Glomerular visceral epithelial cell (primary cell): ENCODE measurements at regions not wholly inside any gene's neighbourhood (a gene's known extent, or its start where the extent isn't known, plus 50 kb on each side); places are given as distances from the start of the nearest gene placed in this dataset.
"Not testable (repeated sequence)": the region's sequence is repeated elsewhere in the genome, so short reads cannot be mapped to it uniquely, and the experiment has no call there.

Experiments
- DNase-seq: peaks from one replicate; pipeline ENCODE4 v3.0.0-alpha.2; 2016; ENCODE audit errors: extremely low spot score

DNA sequence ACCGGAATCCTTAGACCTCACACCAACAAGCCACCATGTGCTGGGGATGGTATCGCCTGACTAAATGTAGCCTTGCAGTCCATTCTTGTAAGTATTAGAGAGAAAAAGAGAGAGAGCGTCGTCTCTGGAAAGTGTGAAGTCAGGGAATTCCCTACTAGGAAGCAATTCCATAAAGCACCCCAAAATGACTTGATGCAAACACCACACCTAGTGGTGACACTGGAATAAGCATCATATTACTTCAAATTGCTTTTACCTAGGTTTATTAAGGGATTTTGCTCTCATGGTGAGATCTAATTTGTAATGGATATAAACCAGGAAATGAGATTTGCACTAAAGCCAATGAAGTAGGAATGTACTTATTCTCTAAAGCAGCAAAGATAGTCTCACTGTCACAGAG is 111.4 kb upstream of the METTL9 start:
- not testable (repeated sequence) for DNase-seq

DNA sequence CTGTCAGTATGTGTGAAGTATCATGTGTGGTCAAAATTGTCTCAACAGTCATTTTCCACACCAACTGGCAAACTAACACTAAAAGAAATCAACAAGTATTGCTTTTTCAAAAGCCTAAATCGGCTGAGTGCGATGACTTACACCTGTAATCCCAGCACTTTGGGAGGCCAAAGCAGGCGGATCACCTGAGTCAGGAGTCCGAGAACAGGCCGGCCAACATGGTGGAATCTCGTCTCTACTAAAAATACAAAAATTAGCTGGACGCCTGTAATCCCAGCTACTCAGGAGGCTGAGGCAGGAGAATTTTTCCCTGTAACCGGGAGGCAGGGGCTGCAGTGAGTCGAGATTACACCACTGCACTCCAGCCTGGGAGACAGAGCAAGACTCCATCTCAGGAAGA is 100.3 kb upstream of the METTL9 start:
- not testable (repeated sequence) for DNase-seq

DNA sequence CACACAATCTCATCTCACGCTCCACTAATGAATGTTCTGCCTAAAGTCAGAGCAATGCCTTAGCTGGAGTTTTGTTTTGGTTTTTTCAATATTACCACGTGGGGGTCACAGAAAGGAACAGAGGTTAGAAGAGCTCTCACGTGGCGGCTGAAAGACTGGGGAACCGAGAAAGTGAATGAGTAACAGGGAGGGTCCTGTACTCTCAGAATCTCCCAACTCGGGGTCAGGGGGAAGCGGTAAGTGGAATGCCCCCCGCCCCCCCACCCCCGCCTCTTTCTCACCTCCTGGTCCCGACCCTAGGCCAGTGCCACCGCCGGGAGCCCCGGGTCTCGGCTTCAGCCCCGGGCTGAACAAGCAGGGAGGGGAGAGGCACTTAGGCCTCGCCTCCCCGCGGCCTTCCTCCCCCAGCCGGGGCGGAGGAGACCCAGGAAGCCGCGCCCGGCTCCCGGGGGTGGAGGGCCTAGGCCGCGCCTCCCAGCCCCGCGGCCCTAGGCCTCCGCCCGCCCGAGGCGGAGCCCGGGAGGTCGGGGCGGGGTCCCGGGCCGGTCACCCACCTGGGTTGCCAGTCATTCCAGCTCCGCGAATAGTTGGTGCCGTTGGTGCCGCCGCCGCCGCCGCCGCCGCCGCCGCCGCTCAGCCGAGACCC is 98.0 kb upstream of the METTL9 start:
- peak; percentile 79 for DNase-seq

DNA sequence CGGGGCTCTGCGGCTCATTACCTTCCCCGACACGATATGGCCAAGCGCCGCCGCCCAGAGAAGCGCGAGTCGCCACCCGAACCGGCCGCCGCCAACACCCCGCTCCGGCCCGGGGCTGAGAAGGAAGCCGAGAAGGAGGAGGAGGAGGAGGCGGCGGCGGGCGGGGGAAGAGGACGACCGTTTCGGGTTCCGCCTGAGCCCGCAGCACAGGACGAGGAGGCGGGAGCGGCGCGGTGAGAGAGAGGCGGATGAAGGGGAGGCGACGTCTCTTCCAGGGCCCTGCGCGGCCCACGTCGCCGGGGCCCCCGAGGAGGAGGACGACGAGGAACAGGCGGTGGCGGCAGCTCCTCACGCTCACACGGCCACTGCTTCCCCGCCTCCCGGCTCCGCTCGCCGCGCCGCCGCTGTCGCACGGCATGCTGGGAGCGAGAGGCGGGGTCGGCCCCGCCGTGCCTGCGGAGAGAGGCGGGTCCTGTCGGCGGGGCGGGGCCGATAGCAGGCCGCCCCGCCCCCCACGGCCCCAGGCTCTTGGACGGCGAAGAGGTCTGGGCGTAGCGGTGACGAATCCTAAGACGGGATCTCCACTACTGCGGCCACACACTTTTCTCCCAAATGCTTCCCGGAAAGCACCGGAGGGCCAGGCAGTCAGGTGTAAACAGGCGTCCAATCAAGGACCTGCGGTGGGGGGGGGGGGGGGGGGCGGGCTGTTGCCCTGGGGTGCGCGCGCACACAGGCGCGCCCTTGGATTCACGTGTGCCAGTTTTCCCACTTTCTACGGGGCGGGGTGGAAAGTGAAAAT is 97.3 kb upstream of the METTL9 start:
- DNase-seq, result peak; percentile 98

DNA sequence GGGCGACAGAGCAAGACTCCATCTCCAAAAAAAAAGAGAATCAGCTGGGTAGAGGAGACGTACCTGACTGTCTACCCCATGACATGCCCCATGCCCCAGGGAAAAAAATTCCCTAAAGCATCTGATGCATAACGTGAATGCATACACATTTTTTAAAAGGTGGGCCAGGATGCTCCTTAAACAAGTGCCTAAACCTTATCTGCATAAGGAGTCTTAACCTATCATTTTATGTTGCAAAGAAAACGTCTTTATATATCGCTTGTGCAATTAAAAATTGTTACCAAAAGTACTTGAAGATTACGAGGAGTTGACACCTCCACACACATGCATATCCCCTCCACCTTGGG is 95.8 kb upstream of the METTL9 start:
- DNase-seq, result peak; percentile 28

DNA sequence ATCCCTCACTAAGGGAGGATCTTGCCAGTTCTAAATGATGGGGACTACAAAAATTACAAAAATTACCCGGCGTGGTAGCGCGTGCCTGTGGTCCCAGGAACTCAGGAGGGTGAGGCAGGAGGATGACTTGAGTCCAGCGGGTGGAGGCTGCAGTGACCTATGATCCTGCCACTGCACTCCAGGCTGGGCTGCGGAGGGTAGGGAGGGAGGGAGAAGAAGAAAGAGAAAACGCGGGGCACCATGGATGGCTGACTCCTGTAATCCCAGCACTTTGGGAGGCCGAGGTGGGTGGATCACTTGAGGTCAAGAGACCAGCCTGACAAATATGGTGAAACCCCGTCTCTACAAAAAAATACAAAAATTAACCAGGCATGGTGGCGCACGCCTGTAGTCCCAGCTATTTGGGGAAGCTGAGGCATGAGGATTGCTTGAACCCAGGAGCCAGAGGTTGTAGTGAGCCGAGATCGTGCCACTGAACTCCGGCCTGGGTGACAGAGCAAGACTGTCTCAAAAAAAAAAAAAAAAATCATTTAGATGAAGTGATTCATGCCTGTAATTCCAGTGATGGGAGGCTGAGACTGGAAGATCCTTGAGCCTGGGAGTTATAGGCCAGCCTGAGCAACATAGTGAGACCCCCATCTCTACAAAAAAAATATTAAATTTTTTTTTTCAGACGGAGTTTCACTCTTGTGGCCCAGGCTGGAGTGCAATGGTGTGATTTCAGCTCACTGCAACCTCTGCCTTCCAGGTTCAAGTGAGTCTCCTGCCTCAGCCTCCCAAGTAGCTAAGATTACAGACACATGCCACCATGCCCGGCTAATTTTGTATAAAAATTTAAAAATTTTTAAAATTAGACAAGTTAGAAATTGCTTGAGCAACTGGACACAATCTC is 95.2 kb upstream of the METTL9 start:
- peak; percentile 67 for DNase-seq

DNA sequence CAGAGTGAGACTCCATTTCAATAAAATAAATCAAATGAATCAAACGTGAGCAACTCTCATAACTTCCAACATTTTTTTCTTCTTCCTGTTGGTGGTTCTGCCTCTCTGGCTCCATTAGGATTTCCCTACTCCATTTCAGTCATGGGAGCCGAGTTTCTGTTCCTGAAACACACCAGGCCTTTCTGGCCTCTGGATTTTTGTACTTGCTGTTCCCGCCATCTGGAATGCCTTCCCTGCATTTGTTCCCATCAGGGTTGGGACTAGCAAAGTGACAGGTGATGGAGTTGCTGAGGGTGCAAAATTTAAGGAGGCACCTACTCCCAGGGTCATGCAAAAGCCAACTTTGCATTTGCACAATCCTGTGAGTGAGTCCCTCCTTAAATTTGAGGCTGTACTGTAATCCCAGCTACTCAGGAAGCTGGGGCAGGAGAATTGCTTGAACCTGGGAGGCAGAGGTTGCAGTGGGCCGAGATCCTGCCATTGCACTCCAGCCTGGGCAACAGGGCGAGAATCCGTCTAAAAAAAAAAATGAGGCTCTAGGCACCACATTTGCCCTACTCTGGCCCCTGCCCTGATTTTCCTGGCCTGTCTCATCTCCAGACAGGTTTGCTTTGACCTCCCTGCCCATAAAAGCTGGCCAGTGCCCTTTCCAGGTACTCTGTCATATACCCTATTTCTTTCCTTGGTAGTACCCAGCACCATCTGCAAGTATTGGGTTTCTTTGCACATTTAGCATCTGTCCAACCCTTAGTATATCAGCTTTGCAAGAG is 93.4 kb upstream of the METTL9 start:
- DNase-seq, result not testable (repeated sequence)

DNA sequence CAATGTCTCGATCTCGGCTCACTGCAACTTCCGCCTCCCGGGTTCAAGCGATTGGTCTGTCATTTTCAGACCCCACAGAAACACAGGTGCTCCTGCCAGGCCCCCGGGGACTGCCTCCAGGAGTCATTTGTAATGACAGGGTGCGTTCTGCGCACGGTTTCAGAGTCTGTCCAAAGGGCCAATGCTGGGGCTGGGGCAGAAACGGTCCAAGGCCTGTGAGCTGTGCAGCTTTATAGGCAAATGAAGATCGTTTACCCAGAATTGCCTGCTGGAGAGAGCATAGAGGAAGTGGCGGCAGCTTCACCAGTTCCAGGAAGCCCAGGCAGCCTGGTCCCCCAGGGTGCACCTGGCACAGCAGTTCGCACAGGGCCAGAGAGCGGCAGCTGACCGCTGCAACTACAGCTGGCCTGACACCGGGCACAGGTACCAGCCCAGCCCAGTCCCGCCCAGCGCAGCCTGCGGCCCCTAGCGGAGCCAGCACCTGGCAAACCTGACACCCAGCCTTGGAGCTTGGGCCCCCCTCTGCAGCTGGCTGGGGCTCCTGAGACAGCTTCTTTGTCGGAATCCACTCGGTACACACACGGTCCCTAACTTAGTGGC is 92.4 kb upstream of the METTL9 start:
- DNase-seq, result not testable (repeated sequence)

DNA sequence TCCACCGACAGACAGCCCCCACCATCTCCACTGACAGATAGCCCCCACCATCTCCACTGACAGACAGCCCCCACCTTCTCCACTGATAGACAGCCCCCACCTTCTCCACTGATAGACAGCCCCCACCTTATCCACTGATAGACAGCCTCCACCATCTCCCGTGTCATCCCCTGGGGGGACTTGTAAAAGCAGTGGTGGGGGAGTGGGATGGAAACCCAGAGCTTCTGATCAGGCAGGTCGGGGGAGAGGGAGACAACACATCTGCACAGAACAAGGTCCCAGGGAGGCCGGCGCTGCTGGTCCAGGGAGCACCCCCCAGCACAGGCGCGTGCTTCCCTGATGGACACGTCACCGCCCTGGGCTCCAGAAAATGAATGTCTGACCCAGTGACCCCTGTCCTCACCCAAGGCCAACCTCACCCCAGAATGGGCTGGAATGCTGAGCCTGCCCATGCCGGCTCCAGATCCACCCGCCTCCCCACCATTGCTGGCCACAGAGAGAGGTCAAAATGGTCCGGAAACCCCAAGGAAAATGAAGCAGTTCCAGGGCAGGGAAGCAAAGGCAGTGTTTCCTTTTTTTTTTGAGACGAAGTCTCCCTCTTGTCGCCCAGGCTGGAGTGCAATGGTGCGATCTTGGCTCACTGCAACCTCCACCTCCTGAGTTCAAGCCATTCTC is 91.6 kb upstream of the METTL9 start:
- DNase-seq, result peak; percentile 74

DNA sequence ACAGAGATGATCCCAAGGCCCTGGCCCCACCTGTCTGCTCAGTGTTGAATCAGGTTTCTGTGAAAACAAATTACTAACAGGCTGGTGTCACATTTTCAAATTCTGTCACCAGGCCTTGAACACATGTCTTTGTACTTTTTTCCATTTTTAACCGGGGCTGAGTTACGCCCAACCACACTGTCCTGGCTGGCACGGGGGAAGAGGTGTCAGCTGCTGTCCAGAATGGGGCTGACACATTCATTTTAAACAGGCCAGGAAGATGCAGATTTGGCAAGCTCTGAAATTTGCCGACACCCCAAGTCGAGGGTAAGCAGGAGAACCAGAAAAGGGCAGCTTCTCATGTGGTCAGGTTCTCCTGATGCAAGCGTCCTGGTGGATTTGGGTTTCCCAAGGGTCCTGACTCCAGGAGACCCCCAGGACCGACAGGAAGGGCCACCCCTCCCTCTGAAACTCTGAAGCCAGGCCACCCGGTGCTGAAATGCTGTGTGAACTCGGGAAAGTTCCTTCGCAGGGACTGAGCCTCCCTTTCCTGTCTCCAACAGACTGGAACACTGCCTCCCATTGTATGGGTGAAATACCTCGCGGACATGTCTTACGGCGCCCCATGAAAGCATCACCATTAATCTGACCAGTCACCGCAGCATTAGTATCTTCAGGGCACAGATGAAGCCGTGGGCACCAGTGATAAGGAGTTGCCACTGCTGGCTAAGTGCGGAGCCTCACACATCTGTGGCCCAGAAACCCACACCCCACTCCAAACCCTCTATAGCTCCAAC is 90.5 kb upstream of the METTL9 start:
- DNase-seq, result not testable (repeated sequence)

DNA sequence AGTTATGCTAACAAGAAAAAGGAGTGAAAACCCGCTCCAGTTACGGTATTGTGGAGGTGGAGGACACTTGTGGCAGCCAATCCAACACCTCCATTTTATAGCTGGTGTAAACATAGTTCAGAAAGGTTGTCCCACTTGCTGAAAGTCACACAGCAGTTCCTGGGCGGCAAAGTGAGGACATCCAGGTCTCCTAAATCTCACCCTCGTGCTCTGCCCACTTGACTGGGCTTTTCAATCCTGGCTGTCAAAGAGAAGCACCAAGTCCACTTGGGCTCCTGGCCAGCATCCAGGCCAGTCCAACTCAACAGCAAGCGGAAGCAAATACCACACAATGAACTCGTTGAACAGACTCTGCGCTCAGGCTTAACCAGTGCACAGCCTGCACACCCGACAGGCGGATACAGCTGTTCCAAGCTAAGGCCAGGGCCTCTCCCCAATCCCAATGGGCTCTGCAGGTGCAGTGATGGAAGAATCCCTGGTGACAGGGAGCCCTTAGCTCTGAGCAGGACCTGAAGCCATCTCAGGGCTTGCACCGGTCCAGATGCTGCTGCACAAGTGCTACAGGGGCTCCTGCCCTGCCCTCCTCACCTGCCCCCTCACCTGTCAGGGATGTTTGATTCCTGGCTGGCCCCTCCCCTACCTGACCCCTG is 89.8 kb upstream of the METTL9 start:
- not testable (repeated sequence) for DNase-seq

DNA sequence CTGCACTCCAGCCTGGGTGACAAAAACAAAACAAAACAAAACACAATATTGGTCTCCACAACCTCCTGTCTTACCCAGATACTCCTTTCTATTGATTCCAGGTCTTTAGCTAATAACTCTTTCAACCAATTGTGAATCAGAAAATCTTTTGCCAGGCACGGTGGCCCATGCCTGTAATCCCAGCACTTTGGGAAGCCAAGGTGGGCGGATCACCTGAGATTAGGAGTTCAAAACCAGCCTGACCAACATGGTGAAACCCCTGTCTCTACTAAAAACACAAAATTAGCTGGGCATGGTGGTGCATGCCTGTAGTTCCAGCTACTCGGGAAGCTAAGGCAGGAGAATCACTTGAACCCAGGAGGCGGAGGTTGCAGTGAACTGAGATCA is 88.5 kb upstream of the METTL9 start:
- DNase-seq, result not testable (repeated sequence)

DNA sequence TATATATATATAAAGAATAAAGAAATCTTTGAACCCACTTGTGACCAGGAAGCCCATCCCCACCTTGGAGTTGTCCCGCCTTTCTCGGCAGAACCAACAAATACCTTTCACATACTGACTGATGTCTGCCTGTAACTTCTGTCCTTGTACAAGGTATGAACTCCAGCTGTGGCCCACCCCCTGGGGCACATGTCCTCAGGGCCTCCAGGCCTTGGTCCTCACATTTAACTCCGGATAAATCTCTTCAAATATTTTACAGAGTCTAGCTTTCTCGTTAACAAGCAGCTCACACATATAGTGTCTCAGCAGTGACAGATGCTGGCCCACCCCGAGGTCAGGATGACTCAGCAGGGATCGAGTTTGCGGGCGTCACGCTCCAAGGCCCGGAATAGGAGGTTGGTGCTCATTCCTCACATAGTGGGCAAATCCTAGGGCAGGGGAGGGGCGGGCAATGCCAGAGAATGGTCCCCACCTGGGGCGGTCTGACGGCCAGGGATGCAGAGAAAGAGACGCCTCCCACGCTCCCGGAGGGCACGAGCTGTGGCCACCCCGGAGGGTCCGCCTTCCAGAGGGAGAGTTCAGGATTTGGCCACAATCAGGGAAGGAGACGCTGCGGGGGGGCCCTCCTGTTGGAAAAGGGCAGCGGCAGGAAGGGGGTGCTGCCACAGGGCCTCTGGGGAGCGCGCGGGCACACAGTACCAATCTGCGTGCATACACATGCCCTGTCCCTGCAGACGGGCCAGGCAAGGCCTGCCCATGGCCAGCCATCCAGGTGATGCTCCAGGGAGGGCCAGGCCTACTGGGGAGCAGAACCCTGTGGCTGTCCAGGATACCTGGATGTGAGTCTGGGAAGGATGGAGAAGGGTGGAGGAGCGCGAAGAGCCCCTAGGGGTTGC is 87.8 kb upstream of the METTL9 start:
- DNase-seq, result peak; percentile 97

DNA sequence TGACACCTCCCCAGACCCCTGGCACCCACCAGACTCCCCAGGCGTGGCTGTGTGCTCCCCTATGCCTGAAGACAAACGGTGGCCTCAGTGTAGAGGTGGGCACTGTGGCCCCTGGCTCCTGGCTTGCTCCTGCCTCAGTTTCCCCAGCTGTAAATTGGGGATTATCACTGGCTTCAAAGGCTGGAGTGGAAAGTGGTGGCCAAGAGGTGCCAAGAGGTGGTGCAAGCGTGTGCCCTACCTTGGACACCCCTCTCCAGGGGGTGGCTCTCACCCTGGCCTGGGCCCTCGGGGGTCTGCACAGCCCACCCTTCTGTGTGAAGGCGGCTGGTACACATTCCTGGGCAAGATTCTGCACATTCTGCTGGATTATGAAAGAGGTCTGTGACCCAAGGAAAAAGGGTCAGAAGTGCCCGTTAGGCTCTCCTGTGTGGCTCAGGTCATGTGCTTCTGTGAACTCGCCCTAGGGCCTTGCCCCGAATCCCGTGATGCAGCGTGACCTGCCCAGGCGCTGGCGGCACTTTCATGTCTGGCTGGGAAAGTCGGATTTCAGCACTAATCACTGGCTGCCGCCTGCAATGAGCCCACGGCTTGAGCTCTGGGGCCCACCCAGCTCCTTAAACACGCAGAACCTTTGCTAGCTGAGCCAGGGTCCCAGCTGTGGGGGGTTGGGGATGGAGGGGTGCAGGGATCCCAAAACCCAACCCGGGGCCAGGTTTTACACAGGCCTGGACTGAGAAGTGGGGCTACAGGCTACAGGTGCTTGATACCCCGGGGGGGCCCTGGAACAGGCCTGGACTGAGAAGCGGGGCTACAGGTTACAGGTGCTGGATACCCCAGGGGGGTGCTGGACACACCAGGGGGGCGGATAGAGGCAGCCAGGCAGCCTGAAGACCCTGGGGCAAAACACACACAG is 86.8 kb upstream of the METTL9 start:
- DNase-seq, result not testable (repeated sequence)

DNA sequence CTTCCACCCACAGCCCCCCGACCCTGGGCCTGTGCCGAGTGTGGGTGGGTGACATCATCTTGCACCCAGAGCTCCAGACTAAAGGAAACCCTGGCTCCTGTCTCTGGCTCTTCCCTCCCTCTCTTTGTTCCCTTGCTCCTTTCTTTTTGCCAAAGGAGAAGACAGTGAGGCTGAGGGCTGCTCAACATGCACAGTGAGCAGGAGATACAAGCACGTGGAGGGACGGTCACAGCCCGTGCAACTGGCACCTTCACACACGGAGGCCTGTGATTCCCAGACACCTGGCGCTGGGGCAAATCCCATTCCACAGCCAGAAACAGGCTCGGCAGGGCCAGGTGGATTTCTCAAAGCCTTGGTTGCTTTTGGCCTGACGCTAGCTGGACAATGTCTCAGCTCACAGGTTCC is 86.0 kb upstream of the METTL9 start:
- DNase-seq, result not testable (repeated sequence)

DNA sequence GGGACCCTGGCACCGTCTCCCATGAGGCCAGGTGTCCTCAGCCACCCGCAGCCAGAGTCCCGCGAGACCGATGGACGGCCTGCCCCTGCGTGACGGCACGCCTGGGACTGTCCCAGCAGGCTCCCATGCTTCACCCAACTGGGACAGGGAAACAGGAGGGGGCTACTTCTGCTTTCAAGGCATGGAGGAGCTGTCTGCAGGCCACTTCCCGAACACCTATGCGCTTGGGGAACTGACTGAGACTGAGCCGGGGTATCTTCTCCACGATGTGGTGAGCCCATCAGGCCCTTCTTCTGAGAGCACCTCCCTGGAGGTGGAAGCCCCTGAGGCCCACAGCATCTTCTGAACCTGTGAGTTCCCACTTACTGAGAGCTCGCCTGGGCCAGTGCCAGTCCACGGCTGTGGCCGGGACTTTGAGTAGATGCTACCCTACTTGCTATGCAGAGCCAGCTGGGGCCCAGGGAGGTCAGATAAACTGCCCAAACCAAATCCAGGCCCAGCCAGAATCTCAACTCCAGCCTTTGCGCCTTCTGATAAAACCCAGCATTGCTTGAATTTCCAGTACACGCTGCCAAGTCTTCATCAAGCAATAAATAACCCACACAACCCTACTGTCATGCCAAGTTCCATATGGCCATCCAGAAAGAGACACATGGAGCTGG is 85.4 kb upstream of the METTL9 start:
- not testable (repeated sequence) for DNase-seq

DNA sequence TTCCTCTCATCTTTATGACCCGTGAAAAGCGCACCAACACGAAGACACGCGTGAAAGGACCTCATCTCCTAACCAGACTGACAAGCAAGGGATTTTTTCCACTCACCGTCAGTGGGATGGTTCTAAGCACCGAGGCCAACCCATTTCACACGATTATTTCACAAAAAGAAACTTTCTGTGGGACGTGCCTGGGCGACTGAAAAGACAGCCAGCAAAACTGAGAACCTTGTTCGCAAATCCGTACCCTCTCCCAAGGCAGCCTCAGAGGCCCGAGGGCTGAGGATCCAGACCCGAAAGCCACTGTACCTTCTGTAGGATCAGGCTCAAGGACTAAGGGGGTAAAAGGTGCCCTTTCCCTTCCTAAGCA is 84.9 kb upstream of the METTL9 start:
- DNase-seq, result not testable (repeated sequence)
